Epithelial cell of proximal tubule (primary cell): ENCODE measurements at regions not wholly inside any gene's neighbourhood (a gene's known extent, or its start where the extent isn't known, plus 50 kb on each side); places are given as distances from the start of the nearest gene placed in this dataset.

Source experiments
- DNase-seq: peaks from one replicate; pipeline ENCODE4 v3.0.0-alpha.2; 2011; ENCODE audit warnings: low read depth
- H3K4me3 ChIP-seq: 2 replicates; pipeline ENCODE4 v1.5.1; 2011; ENCODE audit warnings: low read depth, mild to moderate bottlenecking, low read length
- TF ChIP-seq, protein P1 (sequence below): conservative IDR thresholded peaks from 2 replicates; pipeline ENCODE4 v1.5.1; 2012; ENCODE audit warnings: low read depth, mild to moderate bottlenecking, low read length

DNA sequence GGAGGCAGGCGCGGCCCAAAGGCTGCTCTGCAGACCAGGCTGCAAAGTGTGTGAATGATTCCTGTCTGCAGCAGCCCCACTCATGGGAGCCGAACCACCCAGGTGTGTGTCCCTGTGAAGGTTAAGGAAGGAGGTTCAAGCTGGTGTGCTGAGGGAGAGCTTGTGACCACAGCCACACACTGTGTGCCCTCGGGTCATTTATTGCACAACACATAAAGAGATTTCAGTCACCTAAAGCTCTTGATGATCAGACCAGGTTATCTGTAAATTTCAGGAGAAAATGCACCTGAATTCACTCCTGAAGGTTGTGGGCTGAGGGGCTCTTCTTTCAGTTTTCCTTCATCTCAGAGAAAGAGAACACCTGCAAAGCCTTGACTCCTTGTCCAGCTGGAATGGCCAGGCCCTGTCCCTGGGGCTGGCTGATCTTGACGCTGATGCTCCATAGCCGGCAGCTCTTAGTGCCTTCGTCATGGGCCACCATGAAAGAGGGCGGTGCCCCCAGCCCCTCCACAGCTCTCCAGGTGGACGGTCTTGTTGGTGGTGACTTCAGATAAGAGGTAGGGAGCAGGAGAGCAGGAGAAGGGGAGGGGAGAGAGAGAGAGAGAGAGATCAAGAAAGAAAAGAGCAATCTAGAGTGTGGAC lies 110.8 kb upstream of the C1QTNF9B start:
- TF ChIP-seq, protein P1, sequence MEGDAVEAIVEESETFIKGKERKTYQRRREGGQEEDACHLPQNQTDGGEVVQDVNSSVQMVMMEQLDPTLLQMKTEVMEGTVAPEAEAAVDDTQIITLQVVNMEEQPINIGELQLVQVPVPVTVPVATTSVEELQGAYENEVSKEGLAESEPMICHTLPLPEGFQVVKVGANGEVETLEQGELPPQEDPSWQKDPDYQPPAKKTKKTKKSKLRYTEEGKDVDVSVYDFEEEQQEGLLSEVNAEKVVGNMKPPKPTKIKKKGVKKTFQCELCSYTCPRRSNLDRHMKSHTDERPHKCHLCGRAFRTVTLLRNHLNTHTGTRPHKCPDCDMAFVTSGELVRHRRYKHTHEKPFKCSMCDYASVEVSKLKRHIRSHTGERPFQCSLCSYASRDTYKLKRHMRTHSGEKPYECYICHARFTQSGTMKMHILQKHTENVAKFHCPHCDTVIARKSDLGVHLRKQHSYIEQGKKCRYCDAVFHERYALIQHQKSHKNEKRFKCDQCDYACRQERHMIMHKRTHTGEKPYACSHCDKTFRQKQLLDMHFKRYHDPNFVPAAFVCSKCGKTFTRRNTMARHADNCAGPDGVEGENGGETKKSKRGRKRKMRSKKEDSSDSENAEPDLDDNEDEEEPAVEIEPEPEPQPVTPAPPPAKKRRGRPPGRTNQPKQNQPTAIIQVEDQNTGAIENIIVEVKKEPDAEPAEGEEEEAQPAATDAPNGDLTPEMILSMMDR: no peak
- no peak for DNase-seq
- H3K4me3 ChIP-seq: no peak overlapping the region

DNA sequence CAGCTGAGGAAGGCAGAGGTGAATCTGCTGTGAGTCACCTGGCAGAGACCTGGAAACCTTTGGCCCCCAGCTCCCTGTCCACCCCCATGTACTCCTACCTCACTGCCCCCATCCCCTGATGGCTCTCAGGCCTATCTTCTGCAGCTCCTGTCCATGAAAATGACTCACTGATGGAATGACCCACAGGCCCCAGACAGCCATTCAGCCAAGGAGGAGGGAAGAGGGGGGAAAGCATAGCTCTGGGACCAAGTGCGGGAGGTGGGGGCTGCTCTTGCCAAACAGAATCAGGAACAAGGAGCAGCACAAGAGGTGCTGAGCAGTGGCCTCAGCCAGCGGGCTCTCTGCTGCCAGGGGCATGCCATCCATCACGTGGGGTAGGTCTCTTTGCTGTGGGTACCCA lies 111.4 kb upstream of the C1QTNF9B start:
- H3K4me3 ChIP-seq: no peak overlapping the region
- DNase-seq: no peak
- TF ChIP-seq, protein P1: no peak

DNA sequence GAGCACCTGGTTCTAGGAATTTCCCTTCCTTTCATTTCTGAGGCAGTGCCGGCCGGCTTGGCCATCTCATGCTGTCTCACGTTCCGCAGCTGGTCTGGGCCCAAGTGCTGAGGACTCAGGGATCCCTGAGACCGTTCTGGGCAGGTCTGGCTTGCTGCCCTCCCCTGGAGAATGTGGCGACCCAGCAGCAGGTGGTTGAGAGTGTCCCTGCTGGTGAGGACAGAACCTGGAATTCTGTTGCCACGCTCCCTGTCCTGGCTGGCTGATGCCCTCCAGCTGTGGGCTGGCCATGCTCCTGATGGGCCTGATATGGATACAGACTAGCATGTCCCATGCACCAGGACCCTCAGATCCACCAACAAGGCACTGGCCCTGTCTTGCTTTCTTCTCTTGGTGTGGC lies 114.0 kb upstream of the C1QTNF9B start:
- no peak for DNase-seq
- no peak overlapping the region for H3K4me3 ChIP-seq
- TF ChIP-seq, protein P1: no peak

DNA sequence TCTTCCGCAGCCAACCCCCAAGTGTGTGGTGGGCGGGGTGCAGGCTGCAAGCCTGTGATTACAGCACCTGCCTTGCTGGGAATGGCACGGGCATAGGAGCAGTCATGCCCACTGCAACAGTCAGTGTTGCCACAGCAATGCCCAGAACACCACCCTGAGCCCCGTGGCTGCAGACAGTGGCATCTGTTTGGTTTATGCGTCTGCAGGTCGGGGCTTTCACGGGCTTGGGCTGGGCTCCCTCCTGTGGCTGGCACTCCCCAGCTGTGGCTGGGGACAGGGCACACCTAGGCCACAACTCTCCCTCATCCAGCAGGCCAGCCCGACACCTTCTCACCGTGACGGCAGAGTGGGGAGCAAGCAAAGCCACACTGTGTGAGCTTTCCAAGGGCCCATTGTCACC lies 115.3 kb upstream of the C1QTNF9B start:
- TF ChIP-seq, protein P1: no peak
- H3K4me3 ChIP-seq: no peak overlapping the region
- no peak for DNase-seq

DNA sequence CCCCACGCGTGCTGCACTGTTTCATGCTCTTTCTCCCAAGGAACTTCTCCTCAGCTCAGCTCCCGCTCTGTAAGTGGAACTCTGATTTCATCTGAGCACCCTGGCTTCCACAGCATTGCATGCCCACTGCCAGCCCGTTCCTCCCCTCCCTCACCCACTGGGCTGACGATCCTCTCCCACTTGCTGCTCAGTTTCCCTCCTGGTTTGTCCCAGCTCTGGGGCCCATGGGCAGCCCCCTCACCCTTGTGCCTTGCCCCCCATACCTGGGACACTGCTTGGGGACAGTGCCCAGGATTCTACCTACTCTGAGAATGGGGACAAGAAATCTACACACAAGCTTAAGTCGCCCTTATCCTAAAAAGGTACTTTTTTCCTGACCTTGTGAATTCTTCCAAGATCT lies 115.9 kb upstream of the C1QTNF9B start:
- H3K4me3 ChIP-seq: no peak overlapping the region
- no peak for DNase-seq
- TF ChIP-seq, protein P1: no peak

DNA sequence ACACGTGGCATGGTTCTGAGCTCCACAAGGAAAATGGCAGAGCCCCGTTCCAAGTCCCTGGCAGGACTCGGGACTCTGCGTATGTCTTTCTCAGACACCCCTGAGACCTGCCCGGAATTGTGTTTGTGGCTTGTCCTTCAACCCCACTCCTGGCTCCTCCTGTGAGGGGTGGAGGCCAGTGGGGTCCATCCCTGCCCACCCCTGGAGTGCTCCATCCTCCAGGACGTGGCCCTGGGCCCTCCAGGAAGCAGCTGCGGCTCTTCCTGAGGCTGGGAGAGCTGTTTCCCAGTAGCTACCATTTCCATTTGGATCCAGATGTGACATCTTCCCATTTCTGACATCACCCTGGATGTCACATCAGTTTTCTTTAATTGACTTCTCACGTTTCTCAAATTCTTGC lies 118.7 kb upstream of the C1QTNF9B start:
- TF ChIP-seq, protein P1: no peak
- DNase-seq: no peak
- H3K4me3 ChIP-seq: no peak overlapping the region

DNA sequence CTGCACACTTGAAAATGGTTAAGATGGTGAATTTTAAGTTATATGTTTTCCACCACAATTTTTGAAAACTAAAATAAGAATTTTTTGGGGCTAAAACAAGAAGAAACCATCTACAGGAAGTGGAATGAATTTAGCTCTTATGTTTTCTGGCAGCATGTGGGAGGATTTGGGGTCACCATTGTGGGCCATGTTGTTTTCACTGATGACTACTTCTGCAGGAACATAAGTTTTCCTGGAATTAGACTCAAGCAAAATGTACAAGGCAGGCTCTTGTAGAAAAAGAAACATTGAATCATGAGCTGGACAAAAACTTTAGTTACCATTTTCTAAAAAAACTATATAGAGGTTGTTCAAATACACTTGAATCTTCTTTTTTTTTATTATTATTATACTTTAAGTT lies 125.3 kb upstream of the C1QTNF9B start:
- H3K4me3 ChIP-seq: no peak overlapping the region
- DNase-seq: no peak
- TF ChIP-seq, protein P1: no peak
